OCI-LY1 (cell line): ENCODE measurements at regions not wholly inside any gene's neighbourhood (a gene's known extent, or its start where the extent isn't known, plus 50 kb on each side); places are given as distances from the start of the nearest gene placed in this dataset.

Experiments
- EZH2 ChIP-seq: fragments of 200-600 bp; sonication (generic), shearing (Covaris generic); IDR thresholded peaks from 2 replicates; pipeline ENCODE4 v1.8.0; 2017; ENCODE audit warnings: borderline replicate concordance, mixed run types, mild to moderate bottlenecking, antibody characterized with exemption, low read length, moderate library complexity, mixed read lengths
- TF ChIP-seq, protein P1 (sequence below): fragments of 200-600 bp; sonication (generic), shearing (Covaris generic); IDR thresholded peaks from 2 replicates; pipeline ENCODE4 v1.5.1; 2017; ENCODE audit warnings: mild to moderate bottlenecking, antibody characterized with exemption, low read length, moderate library complexity, mixed read lengths

DNA sequence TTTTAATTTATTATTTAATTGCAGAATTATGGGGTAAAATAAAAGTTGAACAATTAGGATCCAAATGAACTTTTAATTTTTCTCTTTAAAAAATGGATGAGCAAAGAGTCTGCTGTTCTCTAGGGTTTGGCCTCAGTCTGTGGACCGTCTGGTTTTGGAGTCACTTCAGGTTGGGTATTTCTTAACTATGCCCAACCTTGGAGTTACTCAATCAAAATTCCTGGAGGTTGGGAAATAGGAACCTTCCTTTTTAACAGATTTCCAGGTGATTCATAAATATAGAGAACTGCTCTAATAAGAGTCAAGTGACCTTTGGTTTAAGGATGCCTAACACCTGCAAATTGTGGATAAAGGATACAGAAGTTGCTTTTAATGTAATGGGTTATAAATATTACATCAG is 241.5 kb upstream of the GCFC2 start:
- TF ChIP-seq, protein P1, sequence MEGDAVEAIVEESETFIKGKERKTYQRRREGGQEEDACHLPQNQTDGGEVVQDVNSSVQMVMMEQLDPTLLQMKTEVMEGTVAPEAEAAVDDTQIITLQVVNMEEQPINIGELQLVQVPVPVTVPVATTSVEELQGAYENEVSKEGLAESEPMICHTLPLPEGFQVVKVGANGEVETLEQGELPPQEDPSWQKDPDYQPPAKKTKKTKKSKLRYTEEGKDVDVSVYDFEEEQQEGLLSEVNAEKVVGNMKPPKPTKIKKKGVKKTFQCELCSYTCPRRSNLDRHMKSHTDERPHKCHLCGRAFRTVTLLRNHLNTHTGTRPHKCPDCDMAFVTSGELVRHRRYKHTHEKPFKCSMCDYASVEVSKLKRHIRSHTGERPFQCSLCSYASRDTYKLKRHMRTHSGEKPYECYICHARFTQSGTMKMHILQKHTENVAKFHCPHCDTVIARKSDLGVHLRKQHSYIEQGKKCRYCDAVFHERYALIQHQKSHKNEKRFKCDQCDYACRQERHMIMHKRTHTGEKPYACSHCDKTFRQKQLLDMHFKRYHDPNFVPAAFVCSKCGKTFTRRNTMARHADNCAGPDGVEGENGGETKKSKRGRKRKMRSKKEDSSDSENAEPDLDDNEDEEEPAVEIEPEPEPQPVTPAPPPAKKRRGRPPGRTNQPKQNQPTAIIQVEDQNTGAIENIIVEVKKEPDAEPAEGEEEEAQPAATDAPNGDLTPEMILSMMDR = no peak
- no peak for TF ChIP-seq EZH2
